GM21619 (cell line): ENCODE measurements at regions not wholly inside any gene's neighbourhood (a gene's known extent, or its start where the extent isn't known, plus 50 kb on each side); places are given as distances from the start of the nearest gene placed in this dataset.
"Not testable (repeated sequence)": the region's sequence is repeated elsewhere in the genome, so short reads cannot be mapped to it uniquely, and the experiment has no call there.

ENCODE experiments used
- ATAC-seq: cut with Tn5 transposase; IDR thresholded peaks from one replicate; pipeline ENCODE4 v1.9.1; 2021; ENCODE audit not compliant: unreplicated experiment

DNA sequence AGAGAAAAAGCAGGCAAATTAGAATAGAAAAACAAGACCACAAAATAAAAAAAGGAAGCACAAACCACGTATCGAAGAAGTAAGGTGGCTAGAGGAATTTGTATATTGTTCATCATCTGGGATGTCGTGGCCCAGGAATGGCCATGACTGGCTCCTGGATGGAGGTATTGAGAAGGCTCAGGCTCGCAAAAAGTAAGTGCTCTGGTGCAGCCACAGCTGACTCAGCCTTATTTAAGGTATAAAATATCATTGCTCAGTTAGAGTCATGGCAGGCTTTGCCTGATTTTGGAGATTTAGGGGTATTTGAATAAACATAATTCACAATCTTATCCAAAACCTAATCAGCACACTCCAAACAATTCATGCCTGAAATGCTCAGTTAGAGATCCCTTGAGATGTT is 78.4 kb upstream of the FANCL start:
- ATAC-seq: no peak

DNA sequence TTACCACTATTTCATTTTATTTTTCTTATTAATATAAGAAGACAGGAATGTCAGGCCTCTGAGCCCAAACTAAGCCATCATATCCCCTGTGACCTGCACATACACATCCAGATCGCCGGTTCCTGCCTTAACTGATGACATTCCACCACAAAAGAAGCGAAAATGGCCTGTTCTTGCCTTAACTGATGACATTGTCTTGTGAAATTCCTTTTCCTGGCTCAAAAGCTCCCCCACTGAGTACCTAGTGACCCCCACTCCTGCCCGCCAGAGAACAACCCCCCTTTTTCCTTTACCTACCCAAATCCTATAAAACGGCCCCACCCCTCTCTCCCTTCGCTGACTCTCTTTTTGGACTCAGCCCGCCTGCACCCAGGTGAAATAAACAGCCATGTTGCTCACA is 77.8 kb upstream of the FANCL start:
- not testable (repeated sequence) for ATAC-seq

DNA sequence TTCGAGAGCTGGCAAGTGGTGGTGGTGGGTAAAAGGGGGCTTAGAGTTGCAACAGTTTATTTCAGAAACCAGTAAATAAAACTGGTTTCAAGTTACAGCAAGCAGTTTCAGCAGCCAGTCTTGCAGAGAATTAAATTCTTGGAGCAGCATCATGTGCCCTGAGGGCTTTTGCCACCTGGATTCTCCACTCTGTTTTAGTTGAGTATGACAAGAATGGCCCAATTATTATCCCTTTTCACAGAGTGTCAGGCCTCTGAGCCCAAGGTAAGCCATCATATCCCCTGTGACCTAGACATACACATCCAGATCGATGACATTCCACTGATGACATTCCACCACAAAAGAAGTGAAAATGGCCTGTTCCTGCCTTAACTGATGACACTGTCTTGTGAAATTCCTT is 72.8 kb upstream of the FANCL start:
- ATAC-seq: no peak

DNA sequence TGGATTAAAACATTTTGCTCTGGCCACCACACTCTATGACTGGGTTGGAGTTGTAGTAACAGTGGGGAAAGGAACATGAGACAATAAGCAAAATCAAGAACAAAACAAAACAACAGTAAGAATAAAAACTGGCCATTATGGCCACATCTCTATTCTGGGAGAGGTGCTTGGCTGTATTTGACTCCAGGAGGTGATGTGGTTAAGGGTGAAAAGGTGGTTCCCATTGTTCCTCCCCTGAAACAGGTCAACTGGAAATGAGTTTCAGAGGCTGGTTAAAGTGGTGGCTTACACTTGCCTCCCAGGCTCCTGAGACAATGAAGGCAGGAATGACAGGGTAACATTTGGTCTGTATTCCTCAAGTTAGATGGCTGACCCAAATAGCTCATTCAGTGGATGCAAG is 67.3 kb upstream of the FANCL start:
- no peak for ATAC-seq

DNA sequence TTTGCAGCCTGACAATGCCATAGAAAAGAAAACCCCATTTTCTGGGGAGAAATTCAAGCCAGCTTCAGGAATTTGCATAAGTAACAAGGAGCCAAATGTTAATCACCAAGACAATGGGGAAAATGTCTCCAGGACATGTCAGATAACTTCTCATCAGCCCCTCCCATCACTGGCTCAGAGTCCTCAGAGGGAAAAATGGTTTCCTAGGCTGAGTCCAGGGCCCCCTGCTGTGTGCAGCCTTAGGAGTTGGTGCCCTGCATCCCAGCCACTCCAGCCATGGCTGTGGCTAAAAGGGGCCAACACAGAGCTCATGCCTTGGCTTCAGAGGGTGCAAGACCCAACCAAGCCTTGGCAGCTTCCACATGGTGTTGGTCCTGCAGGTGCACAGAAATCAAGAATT is 63.7 kb upstream of the FANCL start:
- ATAC-seq: no peak

DNA sequence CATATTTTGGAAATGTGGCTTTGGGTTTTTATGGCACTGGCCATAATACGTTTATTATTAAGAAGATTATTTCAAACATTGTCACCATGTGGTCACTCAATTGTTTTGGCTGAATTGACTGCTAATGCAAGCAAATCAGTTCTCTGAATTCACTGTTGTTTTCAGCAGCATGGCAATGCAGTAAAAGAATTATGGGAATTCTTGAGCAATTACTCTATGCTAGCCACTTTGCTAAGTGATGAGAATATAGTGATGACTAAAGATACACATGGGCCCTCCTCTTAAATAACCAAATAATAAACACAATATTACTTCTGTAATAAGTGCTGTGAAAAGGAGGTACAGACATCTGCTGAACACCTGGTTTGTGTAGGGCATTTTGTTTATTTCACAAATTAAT is 58.0 kb upstream of the FANCL start:
- ATAC-seq: no peak

DNA sequence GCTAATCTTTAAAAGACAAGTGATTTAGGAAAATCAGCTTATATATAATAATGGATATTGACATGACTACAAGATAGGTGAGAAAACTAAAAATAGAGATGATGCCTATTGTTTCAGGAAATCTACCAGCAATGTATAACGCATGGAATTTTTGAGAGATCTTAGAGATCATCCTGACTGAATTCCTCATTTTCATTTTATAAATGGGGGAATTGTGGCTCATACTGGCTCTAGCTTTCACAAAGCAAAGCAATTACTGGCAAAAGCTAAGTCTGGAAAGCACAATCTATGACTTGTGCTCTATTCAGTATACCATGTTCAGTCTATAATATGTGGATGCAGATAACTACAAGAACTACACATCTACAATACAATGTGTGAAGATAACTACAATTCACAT is 51.9 kb upstream of the FANCL start:
- no peak for ATAC-seq

DNA sequence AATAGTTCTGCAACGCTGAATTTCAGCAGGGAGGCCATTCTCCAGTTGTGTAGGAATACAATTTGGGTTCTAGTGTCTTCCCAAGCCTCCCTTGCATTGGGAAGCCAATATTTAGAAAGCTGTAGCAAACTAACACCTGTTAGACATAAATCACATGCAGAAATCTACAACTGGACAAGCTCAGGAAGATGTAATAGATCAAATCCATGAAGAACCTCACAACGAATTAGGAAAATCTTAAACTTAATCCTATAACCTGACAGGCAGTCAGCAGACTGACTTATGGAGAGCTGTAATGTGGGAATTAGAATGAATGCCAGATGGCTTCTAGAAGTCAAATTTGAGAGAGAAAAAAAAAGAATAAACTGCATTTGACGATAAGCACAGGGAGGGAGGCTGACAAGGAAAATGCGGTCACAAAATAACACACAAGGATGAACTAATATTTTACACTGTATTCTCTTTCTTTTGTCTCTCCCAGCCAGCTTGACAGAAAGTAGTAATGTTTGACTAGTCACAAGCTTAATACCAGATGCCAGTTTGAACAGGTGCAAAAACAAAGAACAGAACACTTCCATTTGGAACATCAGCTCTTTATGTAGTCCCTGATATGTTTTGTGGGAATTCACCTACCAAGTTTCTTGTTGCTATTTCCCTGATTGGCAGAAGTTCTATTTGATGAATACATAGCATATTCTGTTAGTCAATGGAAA is 50.8 kb upstream of the FANCL start:
- no peak for ATAC-seq
